Ishikawa (cell line): ENCODE measurements at regions not wholly inside any gene's neighbourhood (a gene's known extent, or its start where the extent isn't known, plus 50 kb on each side); places are given as distances from the start of the nearest gene placed in this dataset.

Experiments
- CEBPB ChIP-seq: IDR thresholded peaks from 2 replicates; pipeline ENCODE4 v1.6.1; 2012
- CREB1 ChIP-seq: IDR thresholded peaks from 2 replicates; pipeline ENCODE4 v1.6.1; 2012; ENCODE audit warnings: low read depth
- EGR1 ChIP-seq: IDR thresholded peaks from 2 replicates; pipeline ENCODE4 v1.6.1; 2012
- EP300 ChIP-seq: IDR thresholded peaks from 2 replicates; pipeline ENCODE4 v1.6.1; 2012; ENCODE audit warnings: borderline replicate concordance
- FOXM1 ChIP-seq: IDR thresholded peaks from 2 replicates; pipeline ENCODE4 v1.6.1; 2012; ENCODE audit warnings: low read depth, borderline replicate concordance
- MAX ChIP-seq: IDR thresholded peaks from 2 replicates; pipeline ENCODE4 v1.6.1; 2012
- NFIC ChIP-seq: IDR thresholded peaks from 2 replicates; pipeline ENCODE4 v1.6.1; 2012
- RAD21 ChIP-seq: IDR thresholded peaks from 2 replicates; pipeline ENCODE4 v1.6.1; 2012; ENCODE audit warnings: low read depth
- REST ChIP-seq: IDR thresholded peaks from 2 replicates; pipeline ENCODE4 v1.6.1; 2012; ENCODE audit warnings: low read depth, mild to moderate bottlenecking
- TAF1 ChIP-seq: IDR thresholded peaks from 2 replicates; pipeline ENCODE4 v1.6.1; 2012; ENCODE audit warnings: low read depth, mild to moderate bottlenecking
- TCF12 ChIP-seq: IDR thresholded peaks from 2 replicates; pipeline ENCODE4 v1.6.1; 2012; ENCODE audit warnings: low read depth
- TEAD4 ChIP-seq: IDR thresholded peaks from 2 replicates; pipeline ENCODE4 v1.6.1; 2012
- USF1 ChIP-seq: IDR thresholded peaks from 2 replicates; pipeline ENCODE4 v1.6.1; 2012
- YY1 ChIP-seq: IDR thresholded peaks from 2 replicates; pipeline ENCODE4 v1.6.1; 2012; ENCODE audit warnings: low read depth
- ZBTB7A ChIP-seq: IDR thresholded peaks from 2 replicates; pipeline ENCODE4 v1.6.1; 2012; ENCODE audit warnings: low read depth

GRCh38 chr5:3153226-3153858, 401.9 kb upstream of the IRX2 start:
- no peak for TF ChIP-seq CREB1
- no peak for TF ChIP-seq TEAD4
- no peak for TF ChIP-seq EP300
- no peak for TF ChIP-seq ZBTB7A
- TF ChIP-seq MAX, result no peak
- no peak for TF ChIP-seq NFIC
- no peak for TF ChIP-seq RAD21
- TF ChIP-seq CEBPB, result no peak
- TF ChIP-seq TAF1, result no peak
- no peak for TF ChIP-seq TCF12
- no peak for TF ChIP-seq YY1
- TF ChIP-seq USF1, result no peak
- TF ChIP-seq REST, result no peak

- TF ChIP-seq CREB1 (no peak), TEAD4 (no peak), ZBTB7A (no peak), REST (no peak), TCF12 (no peak), YY1 (no peak), TAF1 (no peak), EP300 (no peak)
Measured at GRCh38 chr5:3149899-3150298, 398.4 kb upstream of the IRX2 start.

GRCh38 chr5:3145641-3146040, 394.2 kb upstream of the IRX2 start:
- no peak for TF ChIP-seq TEAD4
- TF ChIP-seq CEBPB, result no peak
- TF ChIP-seq RAD21, result no peak
- no peak for TF ChIP-seq EP300
- TF ChIP-seq USF1, result no peak
- no peak for TF ChIP-seq EGR1
- TF ChIP-seq YY1, result no peak
- no peak for TF ChIP-seq CREB1
- no peak for TF ChIP-seq TAF1
- TF ChIP-seq NFIC, result no peak
- TF ChIP-seq FOXM1, result no peak
- TF ChIP-seq MAX, result no peak
- TF ChIP-seq TCF12, result no peak
- no peak for TF ChIP-seq ZBTB7A
- no peak for TF ChIP-seq REST

GRCh38 chr5:3143382-3143781, 391.9 kb upstream of the IRX2 start:
- TF ChIP-seq CEBPB (no peak), TAF1 (no peak), RAD21 (no peak), YY1 (no peak), TCF12 (no peak), EGR1 (no peak), CREB1 (no peak), ZBTB7A (no peak), TEAD4 (no peak), USF1 (no peak), MAX (no peak), FOXM1 (no peak), EP300 (no peak), NFIC (no peak), REST (no peak)
